Inflammatory macrophage treated with lipopolysaccharide for 4 hours (primary cell): ENCODE measurements at regions not wholly inside any gene's neighbourhood (a gene's known extent, or its start where the extent isn't known, plus 50 kb on each side); places are given as distances from the start of the nearest gene placed in this dataset.
A peak's percentile ranks its signal among the peaks of the same experiment; 100 is the strongest.

Experiments
- DNase-seq: peaks from one replicate; pipeline ENCODE4 v3.0.0-alpha.2; 2020

DNA sequence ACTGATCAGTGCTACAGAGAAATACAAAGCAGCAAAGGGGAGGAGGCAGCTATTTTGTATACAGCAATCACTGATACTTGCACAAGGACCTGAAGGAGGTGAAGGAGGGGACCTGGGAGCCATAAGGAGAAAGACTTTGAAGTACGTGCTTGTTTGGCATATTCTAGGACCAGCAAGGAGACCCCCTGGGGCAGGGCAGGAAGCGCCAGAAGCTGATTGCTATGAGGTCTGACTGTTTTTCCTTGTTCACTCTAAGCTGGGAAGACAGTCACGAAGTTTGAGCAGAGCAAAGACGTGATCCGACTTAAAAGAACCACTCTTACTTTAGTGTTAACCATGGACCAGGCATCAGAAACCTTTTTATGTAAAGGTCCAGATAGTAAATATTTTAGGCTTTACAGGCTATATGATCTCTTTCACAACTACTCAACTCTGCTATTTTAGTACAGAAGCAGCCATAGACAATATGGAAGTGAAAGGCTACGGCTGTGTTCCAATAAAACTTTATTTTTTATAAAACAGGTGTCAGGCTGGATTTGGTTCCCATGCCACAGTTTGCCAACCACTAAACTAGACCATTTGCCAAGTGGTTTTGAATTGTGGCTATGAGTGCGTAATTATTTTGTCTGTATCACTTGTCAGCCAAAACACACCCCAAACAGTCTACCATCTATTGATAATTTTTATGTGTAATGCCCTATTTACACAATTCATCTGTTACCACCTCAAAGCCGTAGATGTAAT lies 217.9 kb downstream of the PRL start:
- no peak for DNase-seq

DNA sequence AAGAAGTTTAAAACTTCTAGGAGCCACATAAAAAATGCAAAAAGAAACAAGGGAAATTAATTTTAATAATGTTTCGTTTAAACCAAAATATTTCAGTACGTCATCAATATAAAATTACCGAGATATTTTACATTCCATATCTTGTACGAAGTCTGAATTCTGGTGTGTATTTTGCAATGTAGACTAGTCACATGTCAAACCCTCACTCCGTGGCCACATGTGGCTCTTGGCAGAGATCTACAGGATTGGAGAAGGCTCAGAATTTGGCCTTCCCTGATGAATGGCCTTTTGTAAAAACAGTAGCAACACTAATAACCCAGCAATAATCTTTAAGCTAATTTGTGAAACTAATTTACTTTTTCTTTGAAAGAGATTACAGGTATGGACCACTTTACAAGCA lies 217.1 kb downstream of the PRL start:
- no peak for DNase-seq

DNA sequence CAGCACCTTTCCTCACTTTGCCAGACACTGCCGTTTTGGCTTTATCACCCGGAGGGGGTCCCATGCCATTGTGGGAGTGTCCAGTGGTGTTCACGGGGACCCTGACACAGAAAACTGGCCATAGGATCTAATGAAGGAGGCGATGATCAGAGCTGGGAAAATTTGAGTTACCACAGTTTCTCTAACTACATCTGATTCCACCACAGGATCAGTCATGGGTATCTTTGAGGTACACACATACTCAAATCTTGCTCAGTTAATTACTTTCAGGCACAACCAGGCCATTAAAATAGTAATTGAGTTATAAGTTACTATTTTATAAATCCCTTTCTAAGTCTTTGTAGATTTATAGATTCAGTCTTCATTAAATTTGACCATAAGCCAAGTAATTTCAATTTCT lies 215.1 kb downstream of the PRL start:
- no peak for DNase-seq

DNA sequence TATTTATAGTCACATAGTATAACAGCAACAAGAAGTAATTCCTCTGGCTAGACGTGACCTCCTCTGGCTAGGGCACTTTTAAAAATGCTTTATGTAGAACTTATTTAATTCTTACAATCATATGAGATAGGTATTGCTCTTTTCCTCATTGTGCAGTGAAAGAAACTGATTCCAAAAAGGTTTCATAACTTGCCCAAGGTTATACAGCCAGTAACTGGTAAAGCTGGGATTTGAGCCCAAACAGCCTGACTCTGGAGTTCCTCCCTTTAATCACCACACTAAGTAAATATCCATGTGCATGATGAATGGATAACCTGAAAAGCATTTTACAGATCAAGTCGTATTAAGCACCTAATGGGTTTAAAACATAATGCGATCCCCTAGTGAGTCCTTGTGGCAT lies 214.6 kb downstream of the PRL start:
- no peak for DNase-seq

DNA sequence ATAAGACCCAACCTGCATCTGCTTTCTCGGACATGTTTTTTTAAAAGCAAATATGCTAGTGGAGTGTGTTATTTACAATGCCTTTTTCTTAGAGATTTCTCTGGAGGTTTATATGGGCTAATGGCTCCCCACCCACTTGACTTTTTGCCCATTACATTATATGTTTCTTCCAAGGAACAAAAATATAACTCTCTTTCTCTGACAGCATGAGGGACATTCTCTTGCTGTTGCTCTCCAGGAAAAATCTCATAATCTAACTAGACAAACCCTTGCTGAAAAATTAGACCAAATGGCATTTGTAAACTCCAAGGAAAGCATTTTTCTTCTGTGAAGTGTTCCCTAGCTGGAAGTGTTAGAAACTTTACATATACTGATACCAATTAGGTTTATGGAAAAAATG lies 213.7 kb downstream of the PRL start:
- DNase-seq = no peak

DNA sequence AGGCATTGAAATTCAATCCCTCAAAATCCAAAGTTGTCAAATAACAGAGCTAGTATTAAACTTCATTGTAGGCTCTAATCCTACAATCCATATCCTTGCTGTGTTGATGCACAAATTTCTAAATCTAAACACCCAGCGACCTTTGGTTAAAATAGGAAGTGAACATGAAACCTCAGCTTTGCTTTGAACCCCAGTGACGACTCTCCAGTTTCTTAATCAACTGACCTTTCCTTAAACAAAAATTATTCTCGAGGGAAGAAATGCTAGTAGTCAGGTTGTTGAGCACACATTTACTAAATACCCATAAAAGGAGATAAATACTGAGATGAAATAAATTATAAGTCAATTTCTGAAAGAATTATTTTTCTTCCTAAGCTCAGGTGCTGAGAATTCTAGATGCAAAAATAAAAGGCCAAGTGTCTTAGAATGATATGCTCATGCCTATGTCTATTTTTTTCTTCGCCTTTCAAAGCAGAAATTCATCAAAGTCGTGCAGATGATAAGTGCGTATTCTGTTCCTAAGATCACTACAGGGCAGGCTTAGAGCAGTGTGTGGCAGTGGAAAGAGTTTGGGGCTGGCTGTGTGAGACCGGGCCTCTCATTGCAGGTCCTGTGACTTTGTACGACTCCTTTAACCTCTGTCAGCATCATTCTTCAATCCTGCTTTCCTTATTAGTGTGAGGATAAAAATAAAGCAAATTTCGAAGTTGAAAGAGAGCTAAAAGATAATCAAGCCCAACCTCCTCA lies 208.7 kb downstream of the PRL start:
- peak; percentile 52 for DNase-seq

DNA sequence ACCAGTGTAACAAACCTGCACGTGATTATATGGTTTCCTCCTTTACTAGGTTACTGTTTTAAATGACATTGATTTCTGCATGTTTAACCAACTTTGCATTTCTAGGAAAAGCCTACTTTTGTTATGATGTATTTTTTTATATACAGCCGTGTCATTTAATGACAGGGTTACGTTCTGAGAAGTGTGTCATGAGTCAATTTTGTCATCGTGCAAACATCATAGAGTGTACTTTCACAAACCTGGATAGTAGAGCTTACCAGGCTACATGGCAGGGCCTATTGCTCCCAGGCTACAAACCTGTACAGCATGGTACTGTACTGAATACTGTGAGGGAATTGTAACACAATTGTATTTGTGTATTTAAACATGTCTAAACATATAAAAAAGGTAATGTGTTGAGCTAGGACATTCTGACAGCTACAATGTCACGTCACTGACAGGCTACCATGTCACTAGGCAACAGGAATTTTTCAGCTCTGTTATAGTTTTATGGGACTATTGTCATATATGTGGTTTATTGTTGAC lies 205.3 kb downstream of the PRL start:
- no peak for DNase-seq

DNA sequence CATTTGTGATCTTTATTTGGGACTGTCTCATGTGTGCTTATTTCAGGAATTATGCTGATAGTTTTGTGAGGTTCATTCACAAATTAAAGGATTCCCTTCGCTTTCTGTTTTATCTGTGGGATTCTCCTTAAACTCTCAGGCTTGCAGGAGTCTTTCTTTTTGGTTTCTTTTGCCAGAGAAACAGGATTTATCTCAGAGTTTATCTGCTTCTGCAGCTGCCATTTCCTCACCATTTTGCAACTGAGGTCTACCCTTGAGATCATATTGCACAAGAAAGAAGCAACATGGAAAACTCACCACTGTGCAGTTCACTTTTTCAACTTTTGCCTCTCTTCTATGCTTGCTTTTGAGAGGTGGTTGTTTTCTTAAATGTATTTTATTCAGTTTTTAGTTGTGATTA lies 201.0 kb downstream of the PRL start:
- DNase-seq = peak; percentile 53

DNA sequence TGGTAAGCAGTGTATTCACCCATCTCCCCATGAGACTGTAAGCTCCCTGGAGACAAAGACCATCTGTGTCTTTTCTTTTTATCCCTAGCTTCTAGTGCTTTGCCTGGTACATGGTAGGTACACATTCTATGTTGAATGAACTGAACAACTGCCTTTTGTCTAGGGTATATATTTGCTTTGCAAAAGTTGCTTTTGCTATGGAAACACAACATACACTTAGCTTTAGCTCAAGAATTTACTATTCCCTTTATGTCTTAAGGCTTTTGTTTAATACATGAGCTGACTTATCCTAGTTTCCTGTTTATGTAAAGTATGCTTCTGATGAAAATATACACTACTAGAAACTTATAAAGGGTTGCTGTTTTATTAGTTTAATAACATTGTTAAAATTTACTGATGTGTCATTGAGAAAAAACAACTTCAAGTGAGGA lies 198.2 kb downstream of the PRL start:
- no peak for DNase-seq

DNA sequence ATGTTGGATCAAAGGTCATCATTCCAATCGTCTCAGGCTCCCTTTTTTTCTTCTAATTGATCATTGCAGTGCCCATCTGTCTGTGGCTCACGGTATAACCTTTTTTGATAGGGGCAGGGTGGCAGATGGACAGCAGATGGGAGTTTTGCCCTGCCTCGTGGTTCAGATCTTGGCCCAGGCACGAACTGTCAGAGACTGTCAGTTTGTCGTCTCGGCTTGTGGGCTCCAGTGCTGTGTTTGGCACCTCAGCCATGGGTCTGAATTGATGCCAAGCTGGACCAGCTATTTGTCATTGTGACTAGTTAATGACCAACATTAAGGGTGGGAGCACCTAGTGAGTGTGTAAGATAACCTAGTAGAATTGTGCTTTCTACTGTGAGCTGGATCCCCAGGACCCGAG lies 197.6 kb downstream of the PRL start:
- no peak for DNase-seq

DNA sequence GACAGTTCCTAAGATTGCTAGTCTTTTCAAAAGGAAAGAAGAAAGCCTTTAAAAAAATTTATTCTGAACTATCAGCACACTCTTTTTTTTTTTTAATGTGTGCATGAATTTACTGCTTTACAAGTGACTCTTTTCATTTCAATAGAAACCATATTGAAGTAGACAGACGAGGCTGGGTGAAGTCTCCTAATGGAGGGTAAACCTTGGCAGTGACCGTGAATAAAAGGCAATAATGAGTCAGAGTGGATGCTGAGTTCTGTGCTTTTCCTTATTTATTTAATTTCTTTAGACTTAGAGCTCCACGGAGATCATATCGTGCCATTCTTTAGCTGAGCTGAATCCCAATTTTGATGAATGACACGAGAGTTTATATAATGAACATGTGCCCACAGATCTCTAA lies 196.9 kb downstream of the PRL start:
- DNase-seq = no peak

DNA sequence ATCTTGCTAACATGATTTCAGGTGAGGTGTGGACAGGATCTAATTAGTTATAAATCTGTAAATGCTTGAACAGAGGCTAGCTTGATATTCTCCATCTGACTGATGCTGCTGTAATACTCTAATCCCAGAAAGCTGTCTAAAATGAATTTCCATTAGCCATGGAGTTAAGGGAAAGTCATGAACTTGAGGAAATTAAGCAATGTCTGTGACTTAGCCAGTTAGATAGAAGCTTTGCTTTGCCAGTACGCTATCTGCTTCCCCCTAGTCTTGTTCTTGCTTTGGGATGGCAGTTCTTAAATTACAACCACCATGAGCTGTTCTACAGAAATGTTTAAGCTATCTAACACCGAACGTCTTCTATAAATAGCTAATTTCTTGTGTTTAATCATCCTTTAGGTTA lies 195.7 kb downstream of the PRL start:
- DNase-seq = peak; percentile 33

DNA sequence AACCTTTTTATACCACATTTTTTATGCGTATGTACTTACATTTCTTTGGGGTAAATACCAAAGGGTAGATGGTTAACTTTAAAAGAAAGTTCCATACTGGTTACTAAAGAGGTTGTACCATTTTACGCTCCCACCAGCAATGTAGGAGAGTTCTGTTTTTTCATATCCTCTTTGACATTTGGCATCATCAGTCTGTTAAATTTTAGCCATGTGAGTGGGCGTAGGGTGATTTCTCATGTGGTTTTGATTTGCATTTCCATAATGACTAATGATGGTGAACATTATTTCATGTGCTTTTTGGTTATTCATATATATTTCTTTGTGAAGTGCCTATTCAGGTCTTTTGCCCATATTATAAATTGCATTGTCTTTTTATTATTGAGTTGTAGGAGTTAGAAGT lies 194.2 kb downstream of the PRL start:
- DNase-seq = peak; percentile 95

DNA sequence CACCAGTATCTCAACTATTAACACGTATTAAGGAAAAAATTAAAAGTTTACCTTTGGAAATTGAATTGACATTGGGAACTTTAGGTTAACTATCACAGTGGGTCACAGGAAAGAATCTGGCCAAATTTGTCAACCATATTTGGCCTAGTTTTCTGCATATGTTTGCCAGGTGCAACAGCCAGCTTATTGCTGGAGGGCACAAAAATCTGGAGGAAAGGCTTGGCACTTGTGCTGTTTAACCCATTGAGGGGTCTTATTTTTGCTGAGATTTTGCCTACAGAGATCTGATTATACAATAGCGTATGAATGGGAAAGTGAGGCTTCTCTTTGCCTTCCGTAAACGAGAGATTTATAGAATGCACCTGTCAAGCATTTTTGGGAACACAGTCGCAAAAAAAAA lies 190.4 kb downstream of the PRL start:
- no peak for DNase-seq

DNA sequence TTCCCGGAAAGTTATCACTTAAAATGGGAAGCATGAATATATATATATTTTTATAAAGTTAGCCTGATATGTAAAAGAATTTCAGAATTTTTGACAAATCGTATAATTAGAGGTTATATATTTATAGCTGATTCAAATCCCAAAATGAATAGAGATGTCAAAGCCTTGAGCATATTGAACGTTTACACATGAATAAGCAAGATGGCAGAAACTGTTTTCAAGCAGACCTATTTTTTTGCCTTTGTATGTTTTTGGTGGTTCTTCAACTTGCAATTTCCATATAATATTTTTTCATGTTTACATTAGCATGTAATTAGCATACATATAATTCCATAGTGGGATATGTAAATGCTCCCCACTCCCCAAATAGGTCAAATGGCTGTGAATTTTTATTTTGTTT lies 189.9 kb downstream of the PRL start:
- no peak for DNase-seq

DNA sequence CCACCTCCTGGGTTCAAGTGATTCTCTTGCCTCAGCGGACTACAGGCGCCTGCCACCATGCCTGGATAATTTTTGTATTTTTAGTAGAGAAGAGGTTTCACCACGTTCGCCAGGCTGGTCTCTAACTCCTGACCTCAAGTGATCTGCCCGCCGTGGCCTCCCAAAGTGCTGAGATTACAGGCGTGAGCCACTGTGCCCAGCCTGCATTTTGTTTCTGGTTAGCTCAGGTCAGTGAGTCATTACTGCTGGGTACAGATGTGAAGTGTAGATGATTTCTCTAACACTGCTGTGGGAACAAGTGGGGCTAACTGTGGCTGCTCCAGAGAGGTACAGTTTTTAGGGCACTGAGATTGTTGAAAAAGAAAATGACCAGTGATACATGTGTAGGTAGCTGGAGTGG lies 188.6 kb downstream of the PRL start:
- DNase-seq = no peak

DNA sequence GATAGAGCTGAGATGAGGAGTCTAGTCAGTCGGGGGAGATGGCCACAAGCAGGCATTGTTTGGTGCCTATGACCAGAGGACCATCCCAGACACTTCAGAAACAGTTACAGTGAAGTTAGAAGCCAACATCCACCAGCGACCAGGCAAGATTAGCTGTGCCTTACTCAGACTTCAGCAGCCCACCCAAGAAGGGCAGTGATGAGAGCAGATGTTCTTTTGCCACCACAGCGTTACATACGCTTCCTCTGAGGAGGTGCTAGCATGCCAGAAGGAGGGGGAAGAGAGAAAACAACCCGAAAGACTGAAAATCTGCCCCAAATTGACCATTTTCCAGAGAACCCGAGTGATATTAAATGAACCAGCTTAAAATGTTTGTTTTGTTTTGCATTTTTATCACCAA lies 186.8 kb downstream of the PRL start:
- no peak for DNase-seq

DNA sequence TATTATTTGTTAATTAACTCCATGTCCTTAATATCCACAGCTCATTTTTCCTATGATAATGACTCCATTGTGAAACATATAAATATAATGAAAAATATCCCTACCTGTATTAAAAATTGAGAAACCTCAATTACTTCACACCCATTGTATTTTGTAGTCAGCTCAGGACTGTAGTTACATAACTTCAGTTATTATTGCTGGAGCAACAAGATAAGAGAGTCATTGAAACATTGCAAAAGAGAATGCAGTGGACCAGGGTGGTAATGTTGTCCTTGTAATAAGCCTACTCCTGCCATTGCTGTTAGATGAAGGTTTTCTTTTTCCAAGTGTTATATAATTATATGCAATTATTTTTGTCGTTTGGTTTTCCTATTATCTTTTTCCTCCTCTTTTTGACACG lies 184.4 kb downstream of the PRL start:
- DNase-seq = no peak

DNA sequence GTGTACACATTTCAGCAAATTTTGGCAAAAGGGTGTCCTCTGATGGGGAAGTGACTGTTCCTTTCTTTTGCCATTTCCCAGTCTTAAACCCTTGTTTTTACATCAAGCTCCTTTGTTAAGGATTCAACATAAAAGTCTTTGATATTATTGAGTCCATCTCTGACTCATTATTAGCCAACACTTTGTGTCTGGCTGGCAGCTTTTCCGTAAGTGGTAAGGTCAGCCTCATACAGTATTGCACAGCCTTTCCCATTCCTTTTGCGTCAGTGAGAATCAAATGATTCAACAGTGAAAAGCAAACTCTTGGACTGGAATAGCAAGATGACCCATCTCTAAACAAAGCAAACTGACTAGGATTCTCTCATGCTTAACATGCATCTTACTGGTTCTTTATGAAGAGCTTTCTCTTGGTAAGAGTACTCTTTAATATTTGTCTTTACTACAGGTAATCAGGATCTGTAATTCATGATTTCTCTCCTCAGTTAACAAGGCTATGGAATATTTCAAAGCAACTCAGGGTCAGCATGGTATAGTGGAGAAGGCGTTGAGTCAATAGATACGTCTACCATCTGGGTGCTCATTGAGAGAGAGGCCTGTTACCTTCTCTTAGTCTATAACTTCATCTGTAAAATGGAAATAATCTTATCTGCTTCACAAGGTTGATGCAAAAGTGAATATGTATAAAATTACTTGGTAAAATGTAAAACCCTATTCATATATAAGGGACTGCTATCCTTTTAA lies 183.6 kb downstream of the PRL start:
- DNase-seq = peak; percentile 58

DNA sequence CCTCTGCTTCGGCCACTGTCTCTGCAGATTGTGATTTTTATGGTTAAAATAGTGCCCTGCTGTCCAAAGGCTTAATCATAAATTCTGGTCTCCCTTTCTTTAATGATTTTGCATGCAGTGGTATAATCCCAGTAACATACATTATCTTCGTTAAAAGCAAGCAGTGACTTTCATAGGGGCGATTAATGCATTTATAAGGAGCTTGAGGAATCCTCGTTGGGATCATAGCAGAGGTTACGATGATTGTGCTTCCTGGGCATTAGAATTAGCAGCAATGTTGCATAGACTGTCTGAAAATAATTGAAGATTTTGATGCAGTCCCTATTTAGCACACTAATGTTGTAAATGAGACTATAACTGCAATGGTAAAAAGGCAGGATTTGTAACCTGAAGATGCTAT lies 181.3 kb downstream of the PRL start:
- DNase-seq = no peak

DNA sequence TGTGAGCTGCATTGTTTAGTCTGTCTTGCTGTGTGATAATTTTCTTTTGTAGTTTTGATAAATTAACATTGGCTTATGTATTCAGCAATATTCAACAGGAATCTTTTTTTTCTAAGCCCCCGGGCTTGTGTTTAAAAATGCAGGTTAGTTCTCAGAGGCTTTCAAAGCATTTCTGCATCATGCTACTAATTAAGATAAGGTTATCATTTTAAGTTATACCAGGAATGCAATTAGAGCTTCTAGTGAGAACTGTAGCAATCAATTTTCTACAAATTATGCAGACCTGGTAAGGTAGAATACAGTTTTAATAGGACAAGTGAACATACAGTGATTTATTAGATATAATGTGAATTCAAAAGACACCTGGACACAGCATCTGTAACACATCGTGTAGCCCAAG lies 179.2 kb downstream of the PRL start:
- no peak for DNase-seq

DNA sequence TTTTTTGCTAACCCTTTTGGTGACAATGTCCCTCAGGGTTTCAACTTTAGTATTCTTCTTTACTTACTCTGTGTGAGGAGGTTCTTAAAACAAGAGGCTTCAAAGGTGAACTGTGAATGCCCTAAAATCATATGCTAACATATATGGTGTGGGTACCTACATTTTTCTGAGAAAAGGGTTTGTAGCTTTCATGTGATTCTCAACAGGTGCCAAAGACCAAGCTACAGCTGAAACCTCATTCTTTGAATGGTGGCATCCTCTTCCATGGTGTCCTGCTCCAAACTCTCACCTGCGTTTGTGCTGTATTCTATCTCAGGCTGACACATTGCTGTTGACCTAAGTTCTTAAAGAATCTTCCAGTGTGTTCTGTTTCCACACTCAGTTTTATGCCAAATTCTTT lies 177.3 kb downstream of the PRL start:
- no peak for DNase-seq

DNA sequence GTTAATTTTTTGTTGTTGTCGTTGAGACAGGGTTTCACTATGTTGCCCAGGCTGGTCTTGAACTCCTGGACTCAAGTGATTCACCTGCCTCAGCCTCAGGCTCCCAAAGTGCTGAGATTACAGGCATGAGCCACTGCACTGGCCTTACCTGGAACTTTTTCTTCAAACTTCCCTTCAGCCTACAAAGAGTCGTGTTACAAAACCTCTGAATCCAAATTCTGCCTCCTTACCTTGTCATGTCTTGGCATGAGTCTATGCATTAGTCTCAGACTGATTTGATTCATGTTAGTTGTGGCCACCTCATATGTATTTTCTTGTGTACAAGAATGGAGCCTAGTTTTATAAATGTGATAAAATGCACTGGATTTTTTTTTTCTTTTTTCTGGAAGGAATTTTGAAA lies 172.1 kb downstream of the PRL start:
- DNase-seq = no peak

DNA sequence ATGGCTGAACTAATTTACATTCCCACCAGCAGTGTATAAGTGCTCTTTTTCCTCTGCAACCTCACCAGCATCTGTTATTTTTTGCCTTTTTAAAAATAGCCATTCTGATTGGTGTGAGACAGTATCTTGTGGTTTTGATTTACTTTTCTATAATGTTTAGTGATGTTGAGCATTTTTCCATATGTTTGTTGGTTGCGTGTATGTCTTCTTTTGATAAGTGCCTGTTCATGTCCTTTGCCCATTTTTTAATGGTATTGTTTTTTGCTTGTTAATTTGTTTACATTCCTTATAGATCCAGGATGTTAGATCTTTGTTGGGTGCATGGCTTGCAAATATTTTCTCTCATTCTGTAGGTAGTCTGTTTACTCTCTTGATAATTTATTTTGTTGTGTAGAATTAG lies 169.9 kb downstream of the PRL start:
- DNase-seq = no peak
